ENCODE measurements at regions not wholly inside any gene's neighbourhood (a gene's known extent, or its start where the extent isn't known, plus 50 kb on each side); places are given as distances from the start of the nearest gene placed in this dataset.

GRCh38 chr1:215001419-215002021 is 81.0 kb upstream of the KCNK2 start:
- TF ChIP-seq, protein P1, sequence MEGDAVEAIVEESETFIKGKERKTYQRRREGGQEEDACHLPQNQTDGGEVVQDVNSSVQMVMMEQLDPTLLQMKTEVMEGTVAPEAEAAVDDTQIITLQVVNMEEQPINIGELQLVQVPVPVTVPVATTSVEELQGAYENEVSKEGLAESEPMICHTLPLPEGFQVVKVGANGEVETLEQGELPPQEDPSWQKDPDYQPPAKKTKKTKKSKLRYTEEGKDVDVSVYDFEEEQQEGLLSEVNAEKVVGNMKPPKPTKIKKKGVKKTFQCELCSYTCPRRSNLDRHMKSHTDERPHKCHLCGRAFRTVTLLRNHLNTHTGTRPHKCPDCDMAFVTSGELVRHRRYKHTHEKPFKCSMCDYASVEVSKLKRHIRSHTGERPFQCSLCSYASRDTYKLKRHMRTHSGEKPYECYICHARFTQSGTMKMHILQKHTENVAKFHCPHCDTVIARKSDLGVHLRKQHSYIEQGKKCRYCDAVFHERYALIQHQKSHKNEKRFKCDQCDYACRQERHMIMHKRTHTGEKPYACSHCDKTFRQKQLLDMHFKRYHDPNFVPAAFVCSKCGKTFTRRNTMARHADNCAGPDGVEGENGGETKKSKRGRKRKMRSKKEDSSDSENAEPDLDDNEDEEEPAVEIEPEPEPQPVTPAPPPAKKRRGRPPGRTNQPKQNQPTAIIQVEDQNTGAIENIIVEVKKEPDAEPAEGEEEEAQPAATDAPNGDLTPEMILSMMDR (IDR thresholded peaks at IDR 0.05), result no peak
- TF ChIP-seq POLR2A (IDR thresholded peaks at IDR 0.05), result no peak

Measured in heart left ventricle (tissue), 13 donors.